HepG2 (cell line): ENCODE measurements at regions not wholly inside any gene's neighbourhood (a gene's known extent, or its start where the extent isn't known, plus 50 kb on each side); places are given as distances from the start of the nearest gene placed in this dataset.

Experiments used
- ATAC-seq: fragments of 200-7000 bp; cut with Tn5 transposase; 3 replicates; pipeline ENCODE4 v1.9.1; 2020; ENCODE audit warnings: mild to moderate bottlenecking, moderate library complexity
- BruUV-seq: library from RNA; stranded (reverse); fragments of 400-500 nt; replicated peaks from 2 replicates; lab custom pipeline; 2021; lab: Mats Ljungman, UMichigan
- CTCF ChIA-PET: fragments of 300-600 bp; formaldehyde crosslinking; extraction: SDS; loops from one replicate; lab custom pipeline; 2021; ENCODE audit warnings: low total read pairs, inconsistent platforms, low intra/inter-chr PET ratio; lab: Yijun Ruan, JAX
- POLR2A ChIA-PET: fragments of 350-600 bp; sonication (Branson Sonifier 250); formaldehyde crosslinking; loops from one replicate; lab custom pipeline; 2020; ENCODE audit warnings: antibody characterized with exemption, inconsistent platforms; lab: Yijun Ruan, JAX
- DNase-seq: peaks from one replicate; pipeline ENCODE4 v3.0.0-alpha.2; 2015; ENCODE audit warnings: low spot score
- FAIRE-seq: peaks from 3 replicates; lab custom pipeline; 2011; peaks lifted over from hg19 to GRCh38; lab: Jason Lieb, UNC
- H2AFZ ChIP-seq: one replicate; pipeline ENCODE4 v1.6.1; 2011; ENCODE audit warnings: low read length, inconsistent platforms
- H3K27ac ChIP-seq: fragments of 300-600 bp; 3 replicates; pipeline ENCODE4 v1.8.0; 2011; ENCODE audit warnings: mixed run types, mild to moderate bottlenecking, mixed read lengths, low read length, inconsistent platforms; ENCODE audit not compliant: insufficient read depth; ENCODE audit errors: extremely low read length
- H3K27me3 ChIP-seq, 2 experiments: fragments of 200-600 bp in 1 of 2; 2 replicates in 1 of 2; 3 replicates in 1 of 2; pipeline versions ENCODE4 v1.6.0 to v1.8.0; 2011; ENCODE audit warnings: low read length in 2 of 2, mild to moderate bottlenecking in 2 of 2, moderate library complexity in 2 of 2, inconsistent platforms in 1 of 2; ENCODE audit not compliant: insufficient read depth in 2 of 2, control insufficient read depth in 1 of 2
- H3K36me3 ChIP-seq, 2 experiments: fragments of 200-600 bp in 1 of 2; replicated peaks in 1 of 2; 2 replicates in 1 of 2; 3 replicates in 1 of 2; pipeline versions ENCODE4 v1.5.1 to v1.8.0; 2011; ENCODE audit warnings: low read length in 2 of 2, inconsistent platforms in 1 of 2; ENCODE audit not compliant: insufficient read depth in 2 of 2, control insufficient read depth in 1 of 2
- H3K4me1 ChIP-seq: 2 replicates; pipeline ENCODE4 v1.5.1; 2012; ENCODE audit warnings: low read length, inconsistent platforms; ENCODE audit not compliant: insufficient read depth
- H3K4me2 ChIP-seq: 2 replicates; pipeline ENCODE4 v1.6.0; 2011; ENCODE audit warnings: low read depth, low read length, inconsistent platforms
- H3K4me3 ChIP-seq, 3 experiments: fragments of 200-600 bp in 1 of 3; sonication (generic), shearing (Covaris generic) in 1 of 3; replicated peaks in 1 of 3; 2 replicates each; pipeline ENCODE4 v1.5.1; 2011 to 2016; ENCODE audit warnings: low read length in 3 of 3, inconsistent platforms in 2 of 3, low read depth in 2 of 3, mild to moderate bottlenecking in 2 of 3, control low read depth in 1 of 3, mixed read lengths in 1 of 3; ENCODE audit not compliant: insufficient read depth in 1 of 3
- H3K79me2 ChIP-seq: one replicate; pipeline ENCODE4 v1.6.1; 2011; ENCODE audit warnings: low read length, inconsistent platforms; ENCODE audit not compliant: insufficient read depth
- H3K9ac ChIP-seq: 2 replicates; pipeline ENCODE4 v1.6.0; 2011; ENCODE audit warnings: mild to moderate bottlenecking, low read depth, low read length, inconsistent platforms; ENCODE audit not compliant: insufficient read depth
- H3K9me3 ChIP-seq: 2 replicates; pipeline ENCODE4 v1.5.1; 2012; ENCODE audit warnings: mild to moderate bottlenecking, low read length
- H4K20me1 ChIP-seq: 2 replicates; pipeline ENCODE4 v1.6.0; 2011; ENCODE audit warnings: inconsistent platforms, mild to moderate bottlenecking, low read length, moderate library complexity; ENCODE audit not compliant: insufficient read depth
- BRCA1 ChIP-seq: sonication (generic); formaldehyde crosslinking; IDR thresholded peaks from 2 replicates; pipeline ENCODE4 v1.4.0; 2020; ENCODE audit warnings: missing genetic modification reagents
- FOXA1 ChIP-seq, 2 experiments: fragments of 450-650 bp in 1 of 2; sonication (generic) in 1 of 2; formaldehyde crosslinking in 1 of 2; IDR thresholded peaks; 2 replicates each; pipeline versions ENCODE4 v1.4.0 to v1.6.1; 2016 to 2020; ENCODE audit warnings: missing genetic modification reagents in 1 of 2
- KIAA2018 ChIP-seq: sonication (generic); formaldehyde crosslinking; IDR thresholded peaks from 2 replicates; pipeline ENCODE4 v1.5.0; 2020; ENCODE audit warnings: mild to moderate bottlenecking, missing genetic modification reagents, borderline replicate concordance
- NFE2L1 ChIP-seq: sonication (generic); formaldehyde crosslinking; IDR thresholded peaks from 2 replicates; pipeline ENCODE4 v1.4.0; 2020; ENCODE audit warnings: missing genetic modification reagents, mild to moderate bottlenecking, borderline replicate concordance
- PLRG1 ChIP-seq: fragments of 450-650 bp; conservative IDR thresholded peaks from 2 replicates; pipeline ENCODE4 v1.6.1; 2016
- RAD51 ChIP-seq: fragments of 450-650 bp; IDR thresholded peaks from 2 replicates; pipeline ENCODE4 v1.6.1; 2016; ENCODE audit warnings: borderline replicate concordance
- SMAD3 ChIP-seq: sonication (generic); formaldehyde crosslinking; IDR thresholded peaks from 2 replicates; pipeline ENCODE4 v1.4.0; 2020; ENCODE audit warnings: missing genetic modification reagents
- USF2 ChIP-seq, 2 experiments: sonication (generic) in 1 of 2; formaldehyde crosslinking in 1 of 2; IDR thresholded peaks; 2 replicates each; pipeline versions ENCODE4 v1.5.1 to v1.6.1; 2011 to 2020; ENCODE audit warnings: borderline replicate concordance in 1 of 2, low read depth in 1 of 2, low read length in 1 of 2, mild to moderate bottlenecking in 1 of 2, missing genetic modification reagents in 1 of 2, moderate library complexity in 1 of 2
- ZMYM4 ChIP-seq: sonication (generic); formaldehyde crosslinking; IDR thresholded peaks from 2 replicates; pipeline ENCODE4 v1.8.1; 2023; ENCODE audit warnings: mild to moderate bottlenecking, missing genetic modification reagents
- ZNF362 ChIP-seq: sonication (generic); formaldehyde crosslinking; IDR thresholded peaks from 2 replicates; pipeline ENCODE4 v1.4.0; 2020; ENCODE audit warnings: missing genetic modification reagents, mild to moderate bottlenecking, borderline replicate concordance
- ZNF446 ChIP-seq: sonication (generic); formaldehyde crosslinking; IDR thresholded peaks from 2 replicates; pipeline ENCODE4 v1.5.0; 2020; ENCODE audit warnings: mild to moderate bottlenecking, missing genetic modification reagents
- WGBS: methylation state at CpG from one replicate; pipeline ENCODE4 v1.1.6; 2017; ENCODE audit warnings: low lambda C conversion rate; 5-methylcytosine and 5-hydroxymethylcytosine counted together
- in situ Hi-C: cut with HindIII; loops from 2 replicates; pipeline ENCODE4 v1.10.0; 2017; ENCODE audit warnings: low pct_unique_long_range_greater_than_20kb; ENCODE audit not compliant: extremely low pct_ligation_motif_present
- intact Hi-C: fragments of 100-400 bp; cut with micrococcal nuclease; formaldehyde crosslinking; loops from one replicate; pipeline ENCODE4 v1.10.0; 2022; ENCODE audit not compliant: unreplicated experiment

GRCh38 chr11:76293189-76293631, 86.9 kb upstream of the WNT11 start (continued):
- TF ChIP-seq KIAA2018 = no peak

GRCh38 chr11:76292583-76293188, 86.4 kb upstream of the WNT11 start:
- POLR2A ChIA-PET = no interaction called here
- BruUV-seq = no TSS peak
- TF ChIP-seq SMAD3 (CRISPR knock-in tag) (no peak), NFE2L1 (no peak), BRCA1 (CRISPR knock-in tag) (no peak), ZMYM4 (CRISPR knock-in tag) (no peak), PLRG1 (no peak), FOXA1 (IDR thresholded peaks at IDR 0.05) (no peak), FOXA1 (CRISPR knock-in tag; IDR thresholded peaks at IDR 0.05) (no peak), ZNF446 (CRISPR knock-in tag) (no peak), RAD51 (peak; percentile 71; the same call in 1 of the 2 replicates), ZNF362 (CRISPR knock-in tag) (no peak), USF2 (IDR thresholded peaks at IDR 0.05; ENCODE audit: low read depth, low read length) (peak; percentile 70; the same call in 1 of the 2 replicates), USF2 (CRISPR knock-in tag; IDR thresholded peaks at IDR 0.05; ENCODE audit: borderline replicate concordance) (no peak)

More at GRCh38 chr11:76292583-76293188, 86.4 kb upstream of the WNT11 start:
- FAIRE-seq (no peak), DNase-seq (no peak), ATAC-seq (no peak)
- CTCF ChIA-PET = no interaction called here
- H3K27me3 ChIP-seq = peaks cover 0 to 5% of the 10 kb centered on the region in 2 experiments; a peak in 1 of 5 replicates
- H3K4me2 ChIP-seq = no peak overlapping the region
- no peak overlapping the region for H3K27ac ChIP-seq
- no peak overlapping the region for H2AFZ ChIP-seq
- peaks cover 18% of the 10 kb centered on the region for H3K4me1 ChIP-seq
- H4K20me1 ChIP-seq = no peaks in the 10 kb centered on the region
- 34% methylated on average over 5 of the region's 6 CpGs for WGBS
- no peaks in the 10 kb centered on the region for H3K79me2 ChIP-seq
- no peaks in the 10 kb centered on the region for H3K36me3 ChIP-seq
- H3K9me3 ChIP-seq = no peaks in the 10 kb centered on the region
- in situ Hi-C loops = no loop called here
- no peak overlapping the region for H3K9ac ChIP-seq
- intact Hi-C loops = no loop called here
- no peak overlapping the region for H3K4me3 ChIP-seq
